Breast epithelium (tissue), 4 donors: ENCODE measurements at regions not wholly inside any gene's neighbourhood (a gene's known extent, or its start where the extent isn't known, plus 50 kb on each side); places are given as distances from the start of the nearest gene placed in this dataset.

Experiments
- DNase-seq, 2 donors: peaks; one replicate each; pipeline ENCODE4 v3.0.0-alpha.2; 2019; ENCODE audit warnings: low spot score in 2 of 2
- H3K27ac ChIP-seq, 2 donors: fragments of 200-600 bp; sonication (generic) in 1 of 2; one replicate each; pipeline ENCODE4 v1.5.1; 2016 to 2019; ENCODE audit warnings: mild to moderate bottlenecking in 1 of 2
- H3K27me3 ChIP-seq, 2 donors: fragments of 200-600 bp; sonication (generic) in 1 of 2; one replicate each; pipeline versions ENCODE4 v1.5.1 to v1.6.0; 2017 to 2019; ENCODE audit warnings: control low read depth in 1 of 2, mild to moderate bottlenecking in 1 of 2
- H3K36me3 ChIP-seq: fragments of 200-600 bp; one replicate; pipeline ENCODE4 v1.5.1; 2019
- H3K4me1 ChIP-seq, 2 donors: fragments of 200-600 bp; sonication (generic); one replicate each; pipeline ENCODE4 v1.5.1; 2016 to 2019; ENCODE audit warnings: control low read depth in 1 of 2
- H3K4me3 ChIP-seq, 3 donors: fragments of 200-600 bp; sonication (generic); 1 replicate in 2 of 3; 2 replicates in 1 of 3; pipeline ENCODE4 v1.5.1; 2016 to 2019; ENCODE audit warnings: mild to moderate bottlenecking in 3 of 3, moderate library complexity in 2 of 3
- H3K9me3 ChIP-seq, 2 donors: fragments of 200-600 bp; sonication (generic) in 1 of 2; one replicate each; pipeline ENCODE4 v1.5.1; 2016 to 2019; ENCODE audit warnings: control low read depth in 1 of 2
- POLR2A ChIP-seq: fragments of 450-650 bp; IDR thresholded peaks from one replicate; pipeline ENCODE4 v1.6.1; 2016; ENCODE audit warnings: antibody characterized with exemption, mild to moderate bottlenecking, moderate library complexity
- POLR2AphosphoS5 ChIP-seq, 3 donors: sonication (generic); formaldehyde crosslinking; IDR thresholded peaks; one replicate each; pipeline ENCODE4 v1.6.1; 2017; ENCODE audit warnings: antibody characterized with exemption in 3 of 3
- intact Hi-C: fragments of 100-400 bp; cut with DNase I; formaldehyde crosslinking; loops from one replicate; pipeline ENCODE4 v1.15.1; 2023; ENCODE audit warnings: low total_unique reads
- TF ChIP-seq, protein P1 (sequence below), 3 donors: fragments of 450-650 bp; IDR thresholded peaks; one replicate each; pipeline ENCODE4 v1.5.1; 2016 to 2017; ENCODE audit warnings: antibody characterized with exemption in 3 of 3, mild to moderate bottlenecking in 3 of 3, moderate library complexity in 3 of 3

DNA sequence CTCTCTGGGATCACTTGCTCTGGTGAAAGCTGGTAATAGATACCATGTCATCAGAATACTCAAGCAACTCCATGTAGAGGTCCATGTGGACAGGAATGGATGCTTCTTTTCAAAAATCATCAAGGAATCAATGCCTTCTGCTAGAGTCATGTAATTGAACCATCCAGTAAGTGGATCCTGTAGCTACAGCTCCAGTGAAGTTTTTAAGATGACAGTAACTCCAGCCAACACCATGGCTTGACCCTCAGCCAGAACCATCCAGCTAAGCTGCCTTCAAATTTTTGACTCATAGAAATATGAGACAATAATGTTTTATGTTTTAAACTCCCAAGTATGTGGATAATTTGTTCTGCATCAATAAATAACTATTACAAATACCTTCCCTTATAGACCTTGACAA lies 923.7 kb downstream of the EPHA3 start:
- TF ChIP-seq POLR2AphosphoS5 (IDR thresholded peaks at IDR 0.05) (no peak), POLR2A (no peak)
- TF ChIP-seq, protein P1, sequence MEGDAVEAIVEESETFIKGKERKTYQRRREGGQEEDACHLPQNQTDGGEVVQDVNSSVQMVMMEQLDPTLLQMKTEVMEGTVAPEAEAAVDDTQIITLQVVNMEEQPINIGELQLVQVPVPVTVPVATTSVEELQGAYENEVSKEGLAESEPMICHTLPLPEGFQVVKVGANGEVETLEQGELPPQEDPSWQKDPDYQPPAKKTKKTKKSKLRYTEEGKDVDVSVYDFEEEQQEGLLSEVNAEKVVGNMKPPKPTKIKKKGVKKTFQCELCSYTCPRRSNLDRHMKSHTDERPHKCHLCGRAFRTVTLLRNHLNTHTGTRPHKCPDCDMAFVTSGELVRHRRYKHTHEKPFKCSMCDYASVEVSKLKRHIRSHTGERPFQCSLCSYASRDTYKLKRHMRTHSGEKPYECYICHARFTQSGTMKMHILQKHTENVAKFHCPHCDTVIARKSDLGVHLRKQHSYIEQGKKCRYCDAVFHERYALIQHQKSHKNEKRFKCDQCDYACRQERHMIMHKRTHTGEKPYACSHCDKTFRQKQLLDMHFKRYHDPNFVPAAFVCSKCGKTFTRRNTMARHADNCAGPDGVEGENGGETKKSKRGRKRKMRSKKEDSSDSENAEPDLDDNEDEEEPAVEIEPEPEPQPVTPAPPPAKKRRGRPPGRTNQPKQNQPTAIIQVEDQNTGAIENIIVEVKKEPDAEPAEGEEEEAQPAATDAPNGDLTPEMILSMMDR (IDR thresholded peaks at IDR 0.05) = no peak
- Histone ChIP-seq H3K9me3 (peaks cover 0 to 4% of the 10 kb centered on the region in 2 donors), H3K4me1 (no peaks in the 10 kb centered on the region), H3K36me3 (no peaks in the 10 kb centered on the region), H3K4me3 (no peak overlapping the region), H3K27ac (no peak overlapping the region), H3K27me3 (no peaks in the 10 kb centered on the region)
- intact Hi-C loops = no loop called here
- no peak for DNase-seq

DNA sequence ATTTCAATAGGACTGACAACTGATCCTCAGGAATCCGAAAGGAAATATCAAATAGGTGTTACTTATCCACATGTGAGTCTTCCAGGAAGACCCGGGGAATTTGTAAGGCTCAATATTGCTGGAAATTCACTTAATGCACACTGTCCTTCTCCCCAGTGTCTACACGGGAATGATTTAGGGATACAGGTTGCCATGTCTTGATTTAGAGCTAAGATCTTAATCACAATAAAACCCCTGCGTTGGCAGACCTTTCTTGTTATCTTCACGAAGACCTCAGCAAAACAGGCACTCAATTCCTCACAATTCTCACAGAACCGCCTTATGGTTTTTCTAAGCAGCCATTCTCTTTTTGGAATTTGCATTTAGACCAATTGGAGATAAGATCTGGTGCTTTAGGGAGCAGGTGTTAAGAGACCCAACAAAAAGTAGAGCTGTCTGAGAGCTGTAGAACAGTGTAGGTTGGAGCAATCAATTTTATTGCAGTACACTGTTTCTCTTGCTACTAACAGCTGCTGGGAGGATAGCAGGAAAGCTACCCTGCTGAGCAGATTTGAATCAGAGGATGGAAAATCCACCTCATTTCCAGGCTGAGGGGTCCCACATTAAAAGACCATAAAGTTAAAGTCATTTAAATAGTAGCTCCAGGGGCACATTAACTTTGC lies 925.7 kb downstream of the EPHA3 start:
- no peak for TF ChIP-seq POLR2AphosphoS5 (IDR thresholded peaks at IDR 0.05)
- TF ChIP-seq POLR2A = no peak
- TF ChIP-seq, protein P1 (IDR thresholded peaks at IDR 0.05) = no peak
- intact Hi-C loops = no loop called here
- no peaks in the 10 kb centered on the region for H3K4me1 ChIP-seq
- H3K27me3 ChIP-seq = no peaks in the 10 kb centered on the region
- no peak overlapping the region for H3K27ac ChIP-seq
- no peaks in the 10 kb centered on the region for H3K36me3 ChIP-seq
- H3K4me3 ChIP-seq = no peak overlapping the region
- peaks cover 0 to 3% of the 10 kb centered on the region in 2 donors for H3K9me3 ChIP-seq
- DNase-seq = no peak

DNA sequence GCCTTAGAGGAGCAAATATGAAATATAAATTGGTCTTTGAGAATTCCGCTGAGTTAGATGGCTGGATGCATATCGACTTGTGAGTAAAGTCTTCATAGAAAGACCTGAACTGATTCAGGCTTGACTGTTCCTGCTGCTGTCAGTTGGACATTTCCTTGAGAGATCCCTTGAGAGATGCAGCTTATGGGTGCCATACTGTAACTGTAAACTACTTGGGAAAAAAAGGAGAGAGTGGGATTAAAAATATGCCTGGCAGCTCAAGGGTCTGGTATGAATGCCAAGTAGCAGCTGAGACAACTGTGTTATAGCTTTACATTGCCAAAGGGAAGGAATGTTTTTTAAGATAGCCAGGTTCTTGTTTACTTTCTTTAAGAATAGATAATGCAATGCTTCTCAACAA lies 926.6 kb downstream of the EPHA3 start:
- H3K4me3 ChIP-seq = no peak overlapping the region
- TF ChIP-seq POLR2A (no peak), POLR2AphosphoS5 (IDR thresholded peaks at IDR 0.05) (no peak)
- TF ChIP-seq, protein P1 (IDR thresholded peaks at IDR 0.05) = no peak
- H3K36me3 ChIP-seq = no peaks in the 10 kb centered on the region
- no peaks in the 10 kb centered on the region for H3K4me1 ChIP-seq
- intact Hi-C loops = no loop called here
- no peak for DNase-seq
- H3K9me3 ChIP-seq = no peaks in the 10 kb centered on the region
- no peak overlapping the region for H3K27ac ChIP-seq
- H3K27me3 ChIP-seq = no peaks in the 10 kb centered on the region

DNA sequence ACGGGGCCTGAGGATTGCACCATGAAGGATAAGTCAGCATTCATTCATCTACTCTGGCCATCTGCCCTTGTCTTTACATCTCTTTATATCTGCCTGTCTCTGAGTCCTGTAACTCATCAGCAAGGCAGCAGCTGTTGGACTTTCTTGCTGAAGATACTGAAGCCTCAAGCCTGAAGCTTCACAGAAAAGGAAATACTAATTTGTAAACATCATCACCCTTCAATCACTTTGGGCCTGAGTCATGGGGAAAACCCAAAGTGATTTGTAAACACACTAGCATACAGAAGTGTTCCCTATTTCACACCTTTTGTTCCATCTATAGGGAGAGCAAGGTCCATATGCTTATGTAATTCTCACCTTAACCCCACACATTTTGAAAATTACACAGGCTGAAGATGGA lies 928.2 kb downstream of the EPHA3 start:
- no peak for DNase-seq
- no peak overlapping the region for H3K4me3 ChIP-seq
- H3K4me1 ChIP-seq = no peaks in the 10 kb centered on the region
- H3K27me3 ChIP-seq = no peaks in the 10 kb centered on the region
- TF ChIP-seq POLR2A (no peak), POLR2AphosphoS5 (IDR thresholded peaks at IDR 0.05) (no peak)
- TF ChIP-seq, protein P1 (IDR thresholded peaks at IDR 0.05) = no peak
- H3K9me3 ChIP-seq = no peaks in the 10 kb centered on the region
- no peaks in the 10 kb centered on the region for H3K36me3 ChIP-seq
- intact Hi-C loops = no loop called here
- H3K27ac ChIP-seq = no peak overlapping the region

DNA sequence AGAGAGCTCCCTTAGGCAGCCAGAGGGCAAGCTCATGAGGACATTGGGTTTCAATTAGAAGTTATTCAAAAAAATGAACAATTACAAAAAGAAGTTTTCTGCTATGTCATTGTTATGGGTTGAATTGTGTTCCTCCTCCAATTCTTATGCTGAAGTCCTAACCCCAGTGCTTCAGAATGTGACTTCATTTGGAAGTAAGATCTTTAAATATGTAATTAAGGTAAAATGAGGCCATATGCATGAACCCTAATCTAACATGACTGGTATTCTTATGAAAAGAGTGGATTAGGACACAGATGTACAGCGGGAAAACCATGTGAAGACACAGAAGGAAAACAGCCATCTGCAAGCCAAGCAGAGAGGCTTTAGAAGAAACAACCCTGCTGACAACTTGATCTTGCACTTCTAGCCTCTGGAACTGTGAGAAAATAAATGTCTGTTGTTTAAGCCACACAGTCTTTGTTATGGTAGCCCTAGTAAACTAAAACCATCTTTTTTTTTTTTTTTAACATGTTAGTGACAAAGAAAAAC lies 929.6 kb downstream of the EPHA3 start:
- no peak for DNase-seq
- no peaks in the 10 kb centered on the region for H3K9me3 ChIP-seq
- no peaks in the 10 kb centered on the region for H3K4me1 ChIP-seq
- H3K27ac ChIP-seq = no peak overlapping the region
- no peak overlapping the region for H3K4me3 ChIP-seq
- H3K27me3 ChIP-seq = no peaks in the 10 kb centered on the region
- no peaks in the 10 kb centered on the region for H3K36me3 ChIP-seq
- TF ChIP-seq POLR2AphosphoS5 (IDR thresholded peaks at IDR 0.05) (no peak), POLR2A (no peak)
- TF ChIP-seq, protein P1 (IDR thresholded peaks at IDR 0.05) = no peak
- intact Hi-C loops = no loop called here
